GM18520 (cell line): ENCODE measurements at regions not wholly inside any gene's neighbourhood (a gene's known extent, or its start where the extent isn't known, plus 50 kb on each side); places are given as distances from the start of the nearest gene placed in this dataset.

Source experiments
- ATAC-seq: cut with Tn5 transposase; IDR thresholded peaks from one replicate; pipeline ENCODE4 v1.9.1; 2021; ENCODE audit not compliant: unreplicated experiment

GRCh38 chr6:14274546-14275492, 157.2 kb downstream of the CD83 start:
- ATAC-seq, result no peak

DNA sequence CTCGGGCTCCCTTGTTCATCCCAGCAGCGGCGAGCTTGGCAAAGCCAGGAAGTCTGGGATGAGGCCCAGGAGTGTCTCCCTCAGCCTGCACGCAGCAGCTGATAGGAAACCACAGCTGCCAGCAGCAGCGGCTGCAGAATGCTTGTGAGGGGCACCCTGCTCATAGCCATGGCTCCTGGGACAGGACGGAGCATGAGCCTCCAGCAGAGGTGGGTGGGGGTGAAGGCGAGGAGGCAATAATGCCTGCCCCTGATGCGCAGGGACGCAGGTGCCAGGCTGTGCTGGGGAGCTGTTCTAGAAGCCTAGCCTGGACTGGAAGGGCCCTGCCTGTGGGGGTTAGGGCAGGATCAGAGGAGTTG, 157.9 kb downstream of the CD83 start:
- ATAC-seq, result no peak

- no peak for ATAC-seq
Measured at GRCh38 chr6:14276071-14276470, 158.5 kb downstream of the CD83 start.

DNA sequence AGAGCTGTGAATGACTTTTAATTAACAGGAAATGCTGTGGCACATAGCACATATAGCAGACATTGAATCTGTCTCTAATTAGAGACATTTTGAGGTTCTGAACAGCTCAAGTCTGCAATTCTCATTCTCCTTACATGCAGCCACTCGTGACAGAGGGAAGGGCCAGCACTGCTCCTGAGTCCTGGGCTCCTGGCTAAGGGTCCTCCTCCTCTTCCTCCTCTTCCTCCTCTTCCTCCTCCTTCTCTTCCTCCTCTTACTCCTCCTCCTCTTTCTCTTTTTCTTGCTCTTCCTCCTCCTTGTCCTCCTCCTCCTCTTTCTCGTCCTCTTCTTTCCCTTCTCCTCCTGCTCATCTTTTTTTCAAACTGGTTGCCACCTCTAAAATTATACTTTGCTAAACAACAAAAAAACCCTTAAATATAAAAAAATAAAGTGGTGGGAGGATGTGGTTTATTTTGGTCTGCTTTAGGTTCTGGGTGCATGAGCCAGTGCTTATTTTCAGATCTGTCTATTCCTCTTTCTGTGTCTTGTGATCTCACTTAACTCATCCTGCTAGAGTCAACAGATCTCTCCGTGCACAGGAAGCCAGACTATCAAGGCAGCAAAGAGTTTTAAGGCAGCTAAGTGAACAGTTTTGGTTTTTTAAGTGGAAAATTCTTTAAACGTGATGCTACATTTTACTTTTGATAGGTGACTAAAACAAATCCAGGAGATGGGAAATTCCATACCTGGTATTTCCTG, 159.3 kb downstream of the CD83 start:
- no peak for ATAC-seq

DNA sequence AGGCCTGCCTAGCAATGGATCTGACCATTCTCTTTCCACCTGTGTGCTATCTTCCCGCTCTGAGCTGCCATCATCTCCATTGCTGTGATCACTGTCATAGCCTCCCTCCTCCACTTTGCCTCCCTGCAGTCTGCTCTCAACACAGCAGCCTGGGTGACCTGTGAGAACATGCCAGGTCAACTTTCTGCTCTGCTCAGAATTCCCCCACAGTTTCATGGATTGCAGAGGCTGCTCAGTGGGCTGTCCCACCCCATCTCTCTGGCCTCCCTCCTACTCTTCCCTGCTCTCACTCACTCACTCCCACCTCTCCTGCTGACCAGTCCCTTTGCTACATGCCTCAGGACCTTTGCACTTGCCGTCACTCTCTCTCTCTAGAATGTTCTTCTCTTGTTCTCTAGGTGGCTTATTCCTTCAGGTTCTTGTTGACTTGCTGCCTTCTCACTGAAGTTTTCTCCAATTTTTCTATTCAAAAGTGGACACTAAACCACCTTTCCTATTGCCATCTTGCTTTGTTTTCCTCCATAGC, 159.9 kb downstream of the CD83 start:
- no peak for ATAC-seq

- ATAC-seq, result no peak
Measured at GRCh38 chr6:14278006-14278405, 160.4 kb downstream of the CD83 start.

DNA sequence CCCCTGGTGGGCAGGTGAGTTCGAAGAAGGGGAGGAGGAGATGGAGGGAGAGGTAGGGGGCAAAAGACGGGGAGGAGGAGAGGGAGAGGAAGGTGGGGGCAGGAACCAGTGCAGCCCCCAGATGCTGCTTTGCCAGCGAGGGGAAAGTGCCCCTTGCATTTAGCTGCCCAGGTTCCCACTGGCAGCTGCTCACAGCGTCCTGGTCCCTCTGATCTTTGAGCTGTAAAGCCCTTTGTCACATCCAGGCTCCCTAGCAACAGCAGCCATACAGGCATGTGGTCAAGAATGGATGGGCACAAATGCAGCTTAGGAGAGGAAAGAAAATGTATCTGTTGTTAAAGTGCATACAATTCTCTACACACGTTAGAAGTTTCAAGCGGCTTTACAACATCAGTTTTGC, 160.9 kb downstream of the CD83 start:
- ATAC-seq, result no peak

DNA sequence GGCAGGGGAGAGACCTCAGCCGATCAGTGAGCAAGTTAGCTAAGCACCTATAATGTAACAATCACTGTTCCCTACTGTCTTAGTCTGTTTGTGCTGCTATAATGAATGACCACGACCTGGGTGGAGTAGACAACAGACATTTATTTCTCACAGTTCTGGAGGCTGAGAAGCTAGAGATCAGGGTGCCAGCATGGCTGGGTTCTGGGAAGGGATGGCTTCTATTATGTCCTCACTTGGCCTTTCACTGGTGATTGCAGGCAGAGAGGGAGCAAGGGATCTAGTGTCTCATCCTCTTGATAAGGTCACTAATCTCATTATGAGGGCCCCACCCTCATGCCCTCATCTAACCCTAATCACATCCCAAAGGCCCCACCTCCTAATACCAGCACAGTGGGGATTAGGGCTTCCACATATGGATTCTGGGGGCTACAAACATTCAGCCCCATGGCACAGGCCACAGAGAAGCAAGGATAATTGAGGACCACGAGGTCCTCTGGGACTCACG, 162.5 kb downstream of the CD83 start:
- no peak for ATAC-seq

GRCh38 chr6:14280766-14281293, 163.3 kb downstream of the CD83 start:
- no peak for ATAC-seq

DNA sequence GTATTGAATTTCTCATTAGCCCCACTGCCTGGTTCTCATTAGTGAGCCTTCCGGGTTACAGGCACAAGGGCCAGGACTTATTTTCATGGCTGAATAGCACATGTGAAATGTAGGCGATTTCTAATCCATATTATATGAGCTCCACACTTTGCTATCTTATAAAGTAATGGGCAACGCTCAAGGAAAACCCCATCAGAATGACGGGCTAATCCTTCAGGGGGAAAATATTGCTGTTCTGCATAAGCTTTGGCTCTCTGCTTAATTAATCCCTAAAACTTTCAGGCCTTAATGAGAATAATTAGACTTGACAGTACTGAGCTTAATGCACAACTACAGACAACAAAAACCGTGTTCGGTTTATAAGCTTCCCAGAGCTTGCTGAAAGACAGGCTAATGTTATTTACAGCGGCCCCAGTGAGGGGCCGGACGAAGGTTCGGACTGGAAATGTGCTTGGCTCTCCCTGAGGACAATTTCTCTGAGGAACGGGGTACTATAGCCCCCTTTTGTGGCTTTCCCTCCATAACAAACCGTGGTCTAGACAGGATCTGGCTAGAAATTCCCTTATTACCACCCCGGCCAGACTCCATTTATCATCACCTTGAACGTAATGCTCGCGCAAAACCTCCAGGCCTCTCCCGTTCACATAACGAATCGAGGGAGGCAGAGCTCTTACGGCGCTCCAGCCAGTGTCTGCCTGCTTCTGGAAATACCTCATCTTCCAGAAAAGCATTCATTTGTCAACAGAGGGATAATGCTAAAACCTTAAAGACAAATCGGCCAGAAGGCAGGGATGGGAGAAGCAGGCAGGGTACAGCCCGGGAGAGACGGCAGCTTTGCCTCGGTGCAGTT, 164.5 kb downstream of the CD83 start:
- ATAC-seq, result no peak

DNA sequence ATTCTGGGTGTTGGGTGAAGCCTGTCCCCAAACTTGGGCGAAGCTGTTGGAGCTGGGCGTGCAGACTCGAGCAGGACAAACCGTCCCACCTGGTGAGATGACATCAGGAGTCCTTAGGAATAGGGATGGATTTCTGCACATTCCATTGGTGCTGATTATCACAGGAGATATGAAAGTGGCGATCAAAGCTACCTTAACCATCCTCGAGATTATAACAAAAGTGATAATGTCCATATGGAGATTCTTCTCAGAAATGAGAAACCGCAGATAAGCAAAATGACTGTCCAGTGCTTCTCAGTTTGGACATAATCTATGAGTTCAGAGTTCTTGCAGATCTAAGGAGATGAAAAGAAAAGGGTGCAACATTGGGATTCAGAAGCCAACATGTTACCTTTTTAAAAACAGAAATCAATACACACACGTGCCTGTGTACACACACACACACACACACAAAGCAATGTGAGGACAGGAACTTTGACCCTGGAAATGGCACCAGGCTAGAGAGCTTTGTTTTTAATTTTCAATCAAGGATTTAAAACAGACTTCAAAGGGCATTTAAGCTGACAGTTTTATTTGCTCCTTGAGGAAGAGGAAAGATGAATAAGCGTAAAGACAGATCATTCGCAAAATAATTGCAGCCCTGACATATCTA, 165.4 kb downstream of the CD83 start:
- ATAC-seq, result no peak

DNA sequence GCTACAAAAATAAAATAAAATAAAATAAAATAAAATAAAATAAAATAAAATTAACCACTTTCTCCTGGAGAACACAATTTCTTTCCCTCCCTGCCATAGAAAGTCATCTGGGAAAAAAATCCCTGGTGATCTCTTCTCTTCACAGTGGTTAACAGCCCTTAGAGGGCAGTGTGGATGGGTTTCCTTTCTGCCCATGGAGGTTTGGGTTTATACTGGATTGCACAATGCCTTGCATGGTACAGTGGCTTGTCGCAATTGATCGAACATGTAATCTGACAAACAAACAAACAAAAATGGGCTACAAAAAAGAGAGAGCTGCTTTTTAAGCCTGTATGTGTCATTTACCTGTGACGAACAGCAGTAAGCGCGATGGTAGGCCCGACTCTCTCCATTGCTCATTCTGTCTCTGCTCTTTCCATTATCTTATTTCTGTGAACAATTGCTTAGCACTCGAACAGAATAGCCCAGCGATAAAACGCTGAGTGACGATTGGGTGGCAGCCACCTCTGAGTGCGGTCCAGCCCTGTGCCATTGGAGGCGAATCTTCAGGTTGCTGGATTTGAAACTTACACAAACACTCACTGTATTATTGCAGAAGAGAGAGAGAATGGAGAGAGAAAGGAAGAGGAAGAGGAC, 166.1 kb downstream of the CD83 start:
- no peak for ATAC-seq

- ATAC-seq, result no peak
Measured at GRCh38 chr6:14284969-14285590, 167.5 kb downstream of the CD83 start.

DNA sequence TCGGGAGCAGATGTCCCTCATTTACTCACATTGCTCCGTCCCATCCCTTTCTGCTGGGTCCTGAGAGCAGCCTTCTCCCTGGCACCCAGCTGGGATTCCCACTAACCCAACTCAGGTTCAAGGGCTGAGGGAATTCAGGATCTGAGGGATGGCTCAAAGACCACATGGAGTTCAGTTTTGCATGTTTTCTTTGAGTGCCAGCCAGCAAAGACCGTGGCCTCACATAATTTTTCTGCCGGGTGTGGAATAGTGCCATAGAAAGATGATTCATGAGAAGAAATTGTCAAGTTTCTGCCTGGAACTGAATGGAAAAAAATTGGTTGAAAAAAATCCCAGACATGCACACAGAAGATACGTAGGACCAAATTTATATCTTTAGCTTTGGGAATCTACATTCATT, 168.6 kb downstream of the CD83 start:
- no peak for ATAC-seq

DNA sequence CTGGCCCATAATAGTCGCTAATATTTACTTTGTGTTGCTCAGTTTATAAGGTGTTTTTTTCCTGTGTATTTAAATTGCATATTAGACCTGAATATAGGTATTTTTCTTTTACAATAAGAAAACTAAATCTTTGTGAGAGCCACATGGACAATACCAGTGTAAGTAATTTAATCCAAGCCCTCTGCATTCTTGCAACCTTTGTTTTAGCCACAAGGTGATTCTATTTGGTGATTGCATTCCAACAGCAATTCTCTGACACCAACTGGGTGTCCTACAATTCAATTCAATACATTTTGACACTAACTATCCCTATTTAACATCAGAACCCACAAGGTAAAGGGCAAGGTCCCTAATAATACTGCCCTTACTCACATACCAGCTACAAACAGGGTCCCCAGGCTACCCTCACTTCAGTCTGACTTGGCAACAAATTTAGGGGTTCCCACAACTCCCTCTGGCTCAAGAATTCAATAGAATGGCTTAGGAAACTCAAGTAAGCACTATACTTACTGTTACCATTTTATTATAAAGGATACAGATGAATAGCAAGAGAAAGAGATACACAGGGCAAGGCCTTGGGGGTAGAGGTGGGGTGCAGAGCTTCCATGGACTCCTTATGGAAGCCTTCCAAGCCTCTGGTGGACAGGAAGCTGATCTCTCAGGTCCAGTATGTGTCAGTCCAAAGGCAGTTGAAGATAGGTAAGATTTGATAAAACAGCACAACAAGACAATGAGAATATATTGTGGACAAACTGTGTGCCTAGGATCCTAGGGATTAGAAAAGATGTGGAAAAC, 169.3 kb downstream of the CD83 start:
- ATAC-seq, result no peak

- ATAC-seq, result no peak
Measured at GRCh38 chr6:14287707-14288106, 170.1 kb downstream of the CD83 start.

DNA sequence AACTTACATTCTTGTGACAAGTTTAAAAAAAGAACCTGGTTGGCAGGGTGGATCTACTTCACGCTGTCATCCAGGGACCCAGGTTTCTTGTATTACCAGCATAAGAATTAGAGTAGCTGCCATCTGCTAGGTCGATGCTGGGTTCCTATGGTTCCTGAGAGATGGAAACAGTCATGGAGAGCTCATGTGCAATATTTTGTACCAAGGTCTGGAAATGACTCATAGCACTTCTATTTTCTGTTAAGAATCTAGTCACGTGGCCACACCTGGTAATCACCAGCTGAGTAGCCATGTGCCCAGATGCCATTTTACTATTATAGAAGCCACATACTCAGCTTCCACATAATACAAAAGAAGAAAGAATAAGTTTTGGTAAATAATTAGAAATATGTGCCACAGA, 171.3 kb downstream of the CD83 start:
- ATAC-seq, result no peak

DNA sequence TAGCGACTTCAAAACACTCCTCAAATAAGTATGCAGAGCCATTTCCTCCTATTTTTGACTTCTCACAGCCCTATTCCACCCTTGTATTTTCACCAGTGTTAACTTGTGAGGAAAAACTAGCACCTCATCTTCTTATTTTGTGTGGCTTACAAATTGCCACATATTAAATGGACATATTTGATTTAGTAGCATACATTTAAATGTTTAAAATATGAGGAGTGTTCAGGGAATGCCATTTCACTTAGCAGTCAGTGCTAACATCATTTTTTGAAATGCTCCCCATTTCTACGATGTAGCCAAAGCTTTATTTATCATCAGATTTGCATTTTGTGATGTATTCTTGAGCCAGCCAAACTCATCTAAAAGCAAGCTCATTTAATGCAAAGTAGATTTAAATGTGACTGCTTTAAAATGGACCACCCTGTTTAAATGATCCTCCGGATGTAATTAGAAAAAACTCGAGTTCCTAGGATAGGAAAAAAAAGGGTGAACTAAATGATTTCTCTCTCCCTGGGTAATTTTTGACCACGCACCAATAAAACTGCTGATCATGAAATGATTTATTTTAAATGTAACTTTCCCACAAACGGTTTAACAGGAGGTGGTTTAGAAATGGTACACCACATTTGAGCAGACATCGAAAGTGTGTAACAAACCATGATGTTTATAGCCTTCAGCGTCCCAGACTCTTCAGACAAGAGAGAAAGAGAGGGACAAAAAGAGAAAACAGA, 172.6 kb downstream of the CD83 start:
- ATAC-seq, result no peak
